ENCODE measurements at regions not wholly inside any gene's neighbourhood (a gene's known extent, or its start where the extent isn't known, plus 50 kb on each side); places are given as distances from the start of the nearest gene placed in this dataset.

DNA sequence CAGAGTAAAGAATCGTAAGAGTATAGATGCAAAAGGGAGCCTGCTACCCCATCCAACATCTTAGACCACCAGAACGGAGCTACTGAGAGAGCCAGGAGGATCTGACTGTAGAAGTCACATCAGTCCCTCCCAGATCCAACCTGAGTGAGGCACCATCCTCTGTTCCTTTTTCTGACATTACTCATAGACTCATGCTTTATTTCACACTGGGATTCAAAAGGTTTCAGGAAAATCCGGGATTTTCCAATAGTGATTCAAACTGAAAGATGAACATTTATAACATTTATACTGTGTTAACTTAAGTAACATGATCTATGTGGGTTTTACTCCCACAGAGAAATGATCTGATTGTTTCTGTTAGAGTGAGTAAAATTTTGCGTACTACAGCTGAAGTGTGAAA, 868.6 kb upstream of the GJE1 start:
- Histone ChIP-seq H4K20me1 (ENCODE audit: low read depth, low read length) (no peaks in the 10 kb centered on the region), H3K4me3 (ENCODE audit: insufficient read depth, low read length, poor library complexity, severe bottlenecking) (no peak overlapping the region), H3K9me3 (ENCODE audit: insufficient read depth, low read length) (no peaks in the 10 kb centered on the region), H3F3A (ENCODE audit: insufficient read depth) (no peaks in the 10 kb centered on the region), H3K79me2 (ENCODE audit: insufficient read depth, low read length) (no peaks in the 10 kb centered on the region), H3K36me3 (ENCODE audit: low read length) (no peaks in the 10 kb centered on the region), H3K27me3 (ENCODE audit: low read length) (no peaks in the 10 kb centered on the region), H2AFZ (ENCODE audit: low read depth, low read length, severe bottlenecking) (peak overlapping the region; percentile 13), H3K9ac (ENCODE audit: low read length) (no peak overlapping the region), H3K9me2 (replicated peaks; ENCODE audit: insufficient read depth, low read length) (no peaks in the 10 kb centered on the region), H3K4me2 (ENCODE audit: low read depth, low read length, poor library complexity, severe bottlenecking) (no peak overlapping the region), H3K27ac (ENCODE audit: low read depth, low read length) (no peak overlapping the region)
- TF ChIP-seq EZH2phosphoT487 (conservative IDR thresholded peaks at IDR 0.05; ENCODE audit: low read length) = no peak
- TF ChIP-seq, protein P1, sequence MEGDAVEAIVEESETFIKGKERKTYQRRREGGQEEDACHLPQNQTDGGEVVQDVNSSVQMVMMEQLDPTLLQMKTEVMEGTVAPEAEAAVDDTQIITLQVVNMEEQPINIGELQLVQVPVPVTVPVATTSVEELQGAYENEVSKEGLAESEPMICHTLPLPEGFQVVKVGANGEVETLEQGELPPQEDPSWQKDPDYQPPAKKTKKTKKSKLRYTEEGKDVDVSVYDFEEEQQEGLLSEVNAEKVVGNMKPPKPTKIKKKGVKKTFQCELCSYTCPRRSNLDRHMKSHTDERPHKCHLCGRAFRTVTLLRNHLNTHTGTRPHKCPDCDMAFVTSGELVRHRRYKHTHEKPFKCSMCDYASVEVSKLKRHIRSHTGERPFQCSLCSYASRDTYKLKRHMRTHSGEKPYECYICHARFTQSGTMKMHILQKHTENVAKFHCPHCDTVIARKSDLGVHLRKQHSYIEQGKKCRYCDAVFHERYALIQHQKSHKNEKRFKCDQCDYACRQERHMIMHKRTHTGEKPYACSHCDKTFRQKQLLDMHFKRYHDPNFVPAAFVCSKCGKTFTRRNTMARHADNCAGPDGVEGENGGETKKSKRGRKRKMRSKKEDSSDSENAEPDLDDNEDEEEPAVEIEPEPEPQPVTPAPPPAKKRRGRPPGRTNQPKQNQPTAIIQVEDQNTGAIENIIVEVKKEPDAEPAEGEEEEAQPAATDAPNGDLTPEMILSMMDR (IDR thresholded peaks at IDR 0.05; ENCODE audit: insufficient read depth, low read length, poor library complexity, severe bottlenecking) = no peak

DNA sequence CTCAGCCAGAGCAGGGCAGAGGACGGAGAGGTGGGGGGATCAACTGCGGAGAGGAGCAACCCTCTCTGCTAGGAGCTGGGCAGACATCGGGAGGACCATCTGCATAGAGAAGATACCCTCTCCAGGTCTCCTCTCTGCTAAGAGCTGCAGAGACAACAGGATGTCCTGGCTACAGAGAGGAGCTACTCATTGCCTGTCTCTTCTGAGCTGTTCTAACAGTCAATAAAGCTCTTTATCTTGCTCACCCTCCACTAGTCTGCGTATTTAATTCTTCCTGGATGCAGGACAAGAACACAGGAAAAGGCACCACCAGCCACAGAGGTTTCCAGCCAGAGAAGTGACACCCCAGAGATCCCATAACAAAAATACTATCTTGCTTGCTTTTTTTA, 871.1 kb upstream of the GJE1 start:
- Histone ChIP-seq H3K27me3 (ENCODE audit: low read length) (no peaks in the 10 kb centered on the region), H3K9ac (ENCODE audit: low read length) (no peak overlapping the region), H3K36me3 (ENCODE audit: low read length) (no peaks in the 10 kb centered on the region), H4K20me1 (ENCODE audit: low read depth, low read length) (no peaks in the 10 kb centered on the region), H3K27ac (ENCODE audit: low read depth, low read length) (no peak overlapping the region), H3F3A (ENCODE audit: insufficient read depth) (no peaks in the 10 kb centered on the region), H2AFZ (ENCODE audit: low read depth, low read length, severe bottlenecking) (no peak overlapping the region), H3K4me2 (ENCODE audit: low read depth, low read length, poor library complexity, severe bottlenecking) (no peak overlapping the region), H3K9me2 (replicated peaks; ENCODE audit: insufficient read depth, low read length) (no peaks in the 10 kb centered on the region), H3K4me3 (ENCODE audit: insufficient read depth, low read length, poor library complexity, severe bottlenecking) (no peak overlapping the region), H3K79me2 (ENCODE audit: insufficient read depth, low read length) (no peaks in the 10 kb centered on the region), H3K9me3 (ENCODE audit: insufficient read depth, low read length) (no peaks in the 10 kb centered on the region)
- TF ChIP-seq, protein P1 (IDR thresholded peaks at IDR 0.05; ENCODE audit: insufficient read depth, low read length, poor library complexity, severe bottlenecking) = no peak
- no peak for TF ChIP-seq EZH2phosphoT487 (conservative IDR thresholded peaks at IDR 0.05; ENCODE audit: low read length)

DNA sequence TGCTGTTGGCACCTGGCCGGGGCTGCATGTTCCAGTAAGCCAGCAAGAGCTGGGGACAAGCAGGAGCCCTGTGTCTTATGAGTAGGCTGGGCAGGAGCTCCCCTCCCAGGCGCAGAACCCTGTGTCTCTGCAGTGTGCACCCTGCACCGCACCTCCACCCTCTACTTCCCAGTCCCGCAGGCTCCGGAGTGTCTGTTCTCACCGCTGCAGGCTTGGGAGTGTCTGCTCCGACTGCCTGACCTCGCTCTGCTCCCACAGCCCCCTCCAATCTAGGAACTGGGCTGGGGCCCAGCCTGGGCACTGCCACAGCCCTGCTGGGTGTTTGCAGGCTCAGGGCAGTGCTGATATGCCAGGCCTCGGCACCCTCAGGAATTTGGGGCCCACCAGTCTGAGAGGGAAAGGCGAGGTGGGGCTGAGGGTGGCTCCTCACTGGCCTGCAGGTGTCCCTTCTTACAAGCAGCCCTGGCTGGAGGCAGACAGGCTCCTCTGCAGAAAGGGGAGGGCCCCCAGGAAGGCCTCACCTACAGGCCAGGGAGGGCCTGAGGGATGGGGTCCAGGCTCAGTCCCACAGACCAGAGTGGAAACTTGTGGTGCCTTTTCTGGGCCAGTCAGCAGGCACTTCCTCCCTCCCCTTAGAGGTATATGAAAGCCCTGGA, 871.6 kb upstream of the GJE1 start:
- Histone ChIP-seq H3F3A (ENCODE audit: insufficient read depth) (no peaks in the 10 kb centered on the region), H3K27me3 (ENCODE audit: low read length) (no peaks in the 10 kb centered on the region), H3K36me3 (ENCODE audit: low read length) (no peaks in the 10 kb centered on the region), H4K20me1 (ENCODE audit: low read depth, low read length) (no peaks in the 10 kb centered on the region), H3K27ac (ENCODE audit: low read depth, low read length) (no peak overlapping the region), H3K4me2 (ENCODE audit: low read depth, low read length, poor library complexity, severe bottlenecking) (no peak overlapping the region), H3K9me3 (ENCODE audit: insufficient read depth, low read length) (no peaks in the 10 kb centered on the region), H3K79me2 (ENCODE audit: insufficient read depth, low read length) (no peaks in the 10 kb centered on the region), H3K9ac (ENCODE audit: low read length) (no peak overlapping the region), H3K9me2 (replicated peaks; ENCODE audit: insufficient read depth, low read length) (no peaks in the 10 kb centered on the region), H2AFZ (ENCODE audit: low read depth, low read length, severe bottlenecking) (no peak overlapping the region), H3K4me3 (ENCODE audit: insufficient read depth, low read length, poor library complexity, severe bottlenecking) (no peak overlapping the region)
- TF ChIP-seq EZH2phosphoT487 (conservative IDR thresholded peaks at IDR 0.05; ENCODE audit: low read length) = no peak
- TF ChIP-seq, protein P1 (IDR thresholded peaks at IDR 0.05; ENCODE audit: insufficient read depth, low read length, poor library complexity, severe bottlenecking) = no peak
